ENCODE measurements at regions not wholly inside any gene's neighbourhood (a gene's known extent, or its start where the extent isn't known, plus 50 kb on each side); places are given as distances from the start of the nearest gene placed in this dataset.

GRCh38 chr20:6898928-6899327 is 131.4 kb downstream of the BMP2 start:
- H3K4me3 ChIP-seq (ENCODE audit: insufficient read depth in 1 of 2, low read depth in 1 of 2, low read length in 2 of 2), result no peak overlapping the region
- no peaks in the 10 kb centered on the region for H3K9me3 ChIP-seq (ENCODE audit: control insufficient read depth, low read length)
- H3K18ac ChIP-seq (ENCODE audit: low read depth in 1 of 2, low read length in 2 of 2), result no peak overlapping the region

GRCh38 chr20:6906871-6907270 is 139.4 kb downstream of the BMP2 start:
- Histone ChIP-seq H2BK12ac (ENCODE audit: low read length in 2 of 2) (no peak overlapping the region), H3K4me1 (ENCODE audit: control insufficient read depth, insufficient read depth, low read depth, low read length) (no peaks in the 10 kb centered on the region), H3K18ac (ENCODE audit: low read depth in 1 of 2, low read length in 2 of 2) (no peak overlapping the region), H3K14ac (ENCODE audit: low read length in 2 of 2) (no peak overlapping the region), H3K23ac (ENCODE audit: low read length in 2 of 2) (no peak overlapping the region), H2AK5ac (ENCODE audit: low read length, severe bottlenecking) (no peak overlapping the region), H3K27me3 (ENCODE audit: control insufficient read depth in 1 of 2, insufficient read depth in 1 of 2, low read length in 2 of 2) (no peaks in the 10 kb centered on the region), H2BK15ac (ENCODE audit: low read depth, poor library complexity, severe bottlenecking) (no peak overlapping the region), H2AFZ (ENCODE audit: low read depth, low read length) (no peak overlapping the region), H3K27ac (ENCODE audit: low read length, poor library complexity, severe bottlenecking) (no peak overlapping the region), H3K4me2 (ENCODE audit: low read length, poor library complexity, severe bottlenecking) (no peak overlapping the region), H3K4me3 (ENCODE audit: insufficient read depth in 1 of 2, low read depth in 1 of 2, low read length in 2 of 2) (no peak overlapping the region), H3K36me3 (ENCODE audit: control insufficient read depth in 1 of 2, insufficient read depth in 2 of 2, low read depth in 1 of 2, low read length in 2 of 2) (no peaks in the 10 kb centered on the region), H3K9me3 (ENCODE audit: control insufficient read depth, low read length) (no peaks in the 10 kb centered on the region), H3K9ac (ENCODE audit: low read length) (no peak overlapping the region), H2BK120ac (ENCODE audit: low read depth, low read length) (no peak overlapping the region), H4K91ac (ENCODE audit: low read length) (no peak overlapping the region), H4K8ac (ENCODE audit: low read length) (no peak overlapping the region), H3K4ac (ENCODE audit: low read depth in 1 of 2, low read length in 2 of 2) (no peak overlapping the region), H2BK5ac (ENCODE audit: low read depth, low read length, poor library complexity, severe bottlenecking) (no peak overlapping the region), H3K79me1 (replicated peaks; ENCODE audit: low read length, poor library complexity, severe bottlenecking) (no peaks in the 10 kb centered on the region)
- no peak for DNase-seq
- 63% methylated on average over 1 of the region's 2 CpGs for WGBS

More at GRCh38 chr20:6898928-6899327, 131.4 kb downstream of the BMP2 start:
- Histone ChIP-seq H3K4me2 (ENCODE audit: low read length, poor library complexity, severe bottlenecking) (no peak overlapping the region), H3K9ac (ENCODE audit: low read length) (no peak overlapping the region), H2BK12ac (ENCODE audit: low read length in 2 of 2) (no peak overlapping the region), H2AK5ac (ENCODE audit: low read length, severe bottlenecking) (no peak overlapping the region), H3K36me3 (ENCODE audit: control insufficient read depth in 1 of 2, insufficient read depth in 2 of 2, low read depth in 1 of 2, low read length in 2 of 2) (no peaks in the 10 kb centered on the region), H3K23ac (ENCODE audit: low read length in 2 of 2) (no peak overlapping the region), H3K4me1 (ENCODE audit: control insufficient read depth, insufficient read depth, low read depth, low read length) (no peaks in the 10 kb centered on the region), H3K27me3 (ENCODE audit: control insufficient read depth in 1 of 2, insufficient read depth in 1 of 2, low read length in 2 of 2) (peaks cover 0 to 8% of the 10 kb centered on the region in 2 experiments), H3K14ac (ENCODE audit: low read length in 2 of 2) (no peak overlapping the region), H2BK120ac (ENCODE audit: low read depth, low read length) (no peak overlapping the region), H2BK5ac (ENCODE audit: low read depth, low read length, poor library complexity, severe bottlenecking) (no peak overlapping the region), H2BK15ac (ENCODE audit: low read depth, poor library complexity, severe bottlenecking) (no peak overlapping the region), H3K27ac (ENCODE audit: low read length, poor library complexity, severe bottlenecking) (no peak overlapping the region), H3K79me1 (replicated peaks; ENCODE audit: low read length, poor library complexity, severe bottlenecking) (no peaks in the 10 kb centered on the region), H3K4ac (ENCODE audit: low read depth in 1 of 2, low read length in 2 of 2) (no peak overlapping the region), H2AFZ (ENCODE audit: low read depth, low read length) (no peak overlapping the region), H4K91ac (ENCODE audit: low read length) (no peak overlapping the region), H4K8ac (ENCODE audit: low read length) (no peak overlapping the region)
- DNase-seq, result no peak
- WGBS, result 64% methylated on average over 3 of the region's 3 CpGs

- no peaks in the 10 kb centered on the region for H3K36me3 ChIP-seq (ENCODE audit: control insufficient read depth in 1 of 2, insufficient read depth in 2 of 2, low read depth in 1 of 2, low read length in 2 of 2)
- H2BK12ac ChIP-seq (ENCODE audit: low read length in 2 of 2), result no peak overlapping the region
- no peaks in the 10 kb centered on the region for H3K79me1 ChIP-seq (replicated peaks; ENCODE audit: low read length, poor library complexity, severe bottlenecking)
- H2AFZ ChIP-seq (ENCODE audit: low read depth, low read length), result no peak overlapping the region
- no peak overlapping the region for H2BK15ac ChIP-seq (ENCODE audit: low read depth, poor library complexity, severe bottlenecking)
- no peak overlapping the region for H2AK5ac ChIP-seq (ENCODE audit: low read length, severe bottlenecking)
- no peak for DNase-seq
- no peak overlapping the region for H2BK5ac ChIP-seq (ENCODE audit: low read depth, low read length, poor library complexity, severe bottlenecking)
- H3K4me2 ChIP-seq (ENCODE audit: low read length, poor library complexity, severe bottlenecking), result no peak overlapping the region
- no peak overlapping the region for H3K23ac ChIP-seq (ENCODE audit: low read length in 2 of 2)
- no peaks in the 10 kb centered on the region for H3K27me3 ChIP-seq (ENCODE audit: control insufficient read depth in 1 of 2, insufficient read depth in 1 of 2, low read length in 2 of 2)
- H2BK120ac ChIP-seq (ENCODE audit: low read depth, low read length), result no peak overlapping the region
- no peak overlapping the region for H3K9ac ChIP-seq (ENCODE audit: low read length)
- 21% methylated on average over 1 of the region's 2 CpGs for WGBS
- H3K27ac ChIP-seq (ENCODE audit: low read length, poor library complexity, severe bottlenecking), result no peak overlapping the region
- H3K4ac ChIP-seq (ENCODE audit: low read depth in 1 of 2, low read length in 2 of 2), result no peak overlapping the region
- no peak overlapping the region for H4K8ac ChIP-seq (ENCODE audit: low read length)
- no peaks in the 10 kb centered on the region for H3K9me3 ChIP-seq (ENCODE audit: control insufficient read depth, low read length)
- H3K4me3 ChIP-seq (ENCODE audit: insufficient read depth in 1 of 2, low read depth in 1 of 2, low read length in 2 of 2), result no peak overlapping the region
- no peak overlapping the region for H3K14ac ChIP-seq (ENCODE audit: low read length in 2 of 2)
- H3K4me1 ChIP-seq (ENCODE audit: control insufficient read depth, insufficient read depth, low read depth, low read length), result no peaks in the 10 kb centered on the region
- H4K91ac ChIP-seq (ENCODE audit: low read length), result no peak overlapping the region
- H3K18ac ChIP-seq (ENCODE audit: low read depth in 1 of 2, low read length in 2 of 2), result no peak overlapping the region
Measured at GRCh38 chr20:6908673-6909072, 141.2 kb downstream of the BMP2 start.

GRCh38 chr20:6909608-6910007 is 142.1 kb downstream of the BMP2 start:
- no peaks in the 10 kb centered on the region for H3K4me1 ChIP-seq (ENCODE audit: control insufficient read depth, insufficient read depth, low read depth, low read length)
- no peaks in the 10 kb centered on the region for H3K9me3 ChIP-seq (ENCODE audit: control insufficient read depth, low read length)
- no peak overlapping the region for H3K4me3 ChIP-seq (ENCODE audit: insufficient read depth in 1 of 2, low read depth in 1 of 2, low read length in 2 of 2)
- no peak overlapping the region for H3K4ac ChIP-seq (ENCODE audit: low read depth in 1 of 2, low read length in 2 of 2)
- H3K14ac ChIP-seq (ENCODE audit: low read length in 2 of 2), result no peak overlapping the region
- no peaks in the 10 kb centered on the region for H3K79me1 ChIP-seq (replicated peaks; ENCODE audit: low read length, poor library complexity, severe bottlenecking)
- no peak overlapping the region for H2AFZ ChIP-seq (ENCODE audit: low read depth, low read length)
- no peaks in the 10 kb centered on the region for H3K36me3 ChIP-seq (ENCODE audit: control insufficient read depth in 1 of 2, insufficient read depth in 2 of 2, low read depth in 1 of 2, low read length in 2 of 2)
- no peak overlapping the region for H4K91ac ChIP-seq (ENCODE audit: low read length)
- DNase-seq, result no peak
- H3K23ac ChIP-seq (ENCODE audit: low read length in 2 of 2), result no peak overlapping the region
- no peak overlapping the region for H2BK120ac ChIP-seq (ENCODE audit: low read depth, low read length)
- H2BK12ac ChIP-seq (ENCODE audit: low read length in 2 of 2), result no peak overlapping the region
- no peak overlapping the region for H3K4me2 ChIP-seq (ENCODE audit: low read length, poor library complexity, severe bottlenecking)
- no peak overlapping the region for H3K18ac ChIP-seq (ENCODE audit: low read depth in 1 of 2, low read length in 2 of 2)
- H3K27ac ChIP-seq (ENCODE audit: low read length, poor library complexity, severe bottlenecking), result no peak overlapping the region
- H2BK5ac ChIP-seq (ENCODE audit: low read depth, low read length, poor library complexity, severe bottlenecking), result no peak overlapping the region
- H2BK15ac ChIP-seq (ENCODE audit: low read depth, poor library complexity, severe bottlenecking), result no peak overlapping the region
- H3K9ac ChIP-seq (ENCODE audit: low read length), result no peak overlapping the region
- no peak overlapping the region for H2AK5ac ChIP-seq (ENCODE audit: low read length, severe bottlenecking)
- H4K8ac ChIP-seq (ENCODE audit: low read length), result no peak overlapping the region
- WGBS, result 83% methylated on average over 3 of the region's 3 CpGs
- no peaks in the 10 kb centered on the region for H3K27me3 ChIP-seq (ENCODE audit: control insufficient read depth in 1 of 2, insufficient read depth in 1 of 2, low read length in 2 of 2)
